Testis (tissue), 2 donors: ENCODE measurements at regions not wholly inside any gene's neighbourhood (a gene's known extent, or its start where the extent isn't known, plus 50 kb on each side); places are given as distances from the start of the nearest gene placed in this dataset.

Experiments
- CTCF ChIP-seq, 3 experiments: fragments of 450-650 bp in 2 of 3; fragments of 200-600 bp in 1 of 3; sonication (generic) in 1 of 3; IDR thresholded peaks; one replicate each; pipeline ENCODE4 v1.5.1; 2016 to 2019; ENCODE audit warnings: antibody characterized with exemption in 3 of 3, mild to moderate bottlenecking in 2 of 3, moderate library complexity in 1 of 3
- POLR2A ChIP-seq: fragments of 450-650 bp; IDR thresholded peaks from one replicate; pipeline ENCODE4 v1.6.1; 2017; ENCODE audit warnings: antibody characterized with exemption, mild to moderate bottlenecking, moderate library complexity

GRCh38 chr7:69398986-69399385 is 199.3 kb upstream of the AUTS2 start:
- no peak for TF ChIP-seq POLR2A
- no peak for TF ChIP-seq CTCF (IDR thresholded peaks at IDR 0.05)
